NOMO-1 treated with DMSO at 0.1 percent for 48 hours (cell line): ENCODE measurements at regions not wholly inside any gene's neighbourhood (a gene's known extent, or its start where the extent isn't known, plus 50 kb on each side); places are given as distances from the start of the nearest gene placed in this dataset.

Experiments
- DNase-seq: peaks from one replicate; lab custom pipeline; 2025; ENCODE audit not compliant: unreplicated experiment; lab: John Stamatoyannopoulos, UW

- DNase-seq: no peak
Measured at GRCh38 chr1:187229496-187229895, 400.7 kb downstream of the PLA2G4A start.

DNA sequence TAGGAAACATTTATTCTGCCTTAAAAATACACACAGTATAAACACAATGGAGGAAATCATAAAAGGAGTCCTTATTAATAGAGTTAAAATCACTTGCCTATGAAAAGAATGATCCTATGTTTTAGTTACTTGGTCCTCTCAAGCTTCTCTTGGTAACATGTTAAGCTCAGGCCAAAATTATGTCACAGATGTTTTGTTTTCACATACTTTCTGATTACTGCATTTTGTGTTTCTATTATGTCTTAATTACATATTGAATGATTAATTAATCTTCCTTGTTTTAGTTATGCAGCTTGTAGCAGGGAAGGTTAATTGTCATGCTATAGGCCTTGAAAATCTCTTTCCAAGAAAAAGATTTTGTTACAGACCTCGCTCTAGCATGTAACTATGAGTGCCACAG is 406.0 kb downstream of the PLA2G4A start:
- DNase-seq: no peak

DNA sequence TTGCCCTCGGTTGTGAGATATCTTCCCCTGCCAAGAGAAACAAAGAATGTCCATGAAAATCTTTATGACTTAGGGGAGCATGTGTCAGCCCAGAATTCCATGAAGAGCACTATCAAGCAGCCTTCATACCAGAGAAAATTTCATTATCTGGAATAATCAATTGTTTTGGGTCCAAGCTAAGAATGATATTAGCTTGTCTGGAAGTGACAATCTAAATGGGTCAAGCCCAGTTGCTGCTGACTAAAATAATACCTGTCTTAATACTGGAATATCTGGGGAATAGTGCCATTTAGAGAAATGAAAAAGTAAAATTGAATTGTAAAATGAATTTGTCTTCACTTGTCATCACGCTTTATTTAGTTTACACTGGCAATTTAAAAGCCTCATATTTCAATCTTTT is 407.4 kb downstream of the PLA2G4A start:
- DNase-seq: no peak

- DNase-seq: no peak
Measured at GRCh38 chr1:187236676-187237075, 407.9 kb downstream of the PLA2G4A start.

- DNase-seq: no peak
Measured at GRCh38 chr1:187237542-187237941, 408.8 kb downstream of the PLA2G4A start.

DNA sequence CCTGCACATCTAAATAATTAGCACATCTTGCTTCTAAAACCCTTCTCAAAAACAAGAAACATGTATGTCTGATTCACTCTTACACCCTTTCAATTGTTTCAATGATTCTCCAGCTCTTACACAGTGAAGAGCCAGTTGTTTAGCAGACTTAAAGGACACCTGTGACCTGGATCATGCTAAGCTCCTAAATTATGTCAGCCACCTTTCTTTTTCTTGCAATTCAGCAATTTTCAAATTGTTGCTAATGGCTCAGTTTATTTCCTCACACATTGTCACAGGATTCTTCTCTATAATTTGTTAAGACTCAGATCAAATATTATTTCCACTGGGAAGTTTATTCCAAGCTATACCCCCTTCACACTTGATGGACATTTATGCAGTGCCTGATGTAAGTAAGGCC is 413.2 kb downstream of the PLA2G4A start:
- no peak for DNase-seq

DNA sequence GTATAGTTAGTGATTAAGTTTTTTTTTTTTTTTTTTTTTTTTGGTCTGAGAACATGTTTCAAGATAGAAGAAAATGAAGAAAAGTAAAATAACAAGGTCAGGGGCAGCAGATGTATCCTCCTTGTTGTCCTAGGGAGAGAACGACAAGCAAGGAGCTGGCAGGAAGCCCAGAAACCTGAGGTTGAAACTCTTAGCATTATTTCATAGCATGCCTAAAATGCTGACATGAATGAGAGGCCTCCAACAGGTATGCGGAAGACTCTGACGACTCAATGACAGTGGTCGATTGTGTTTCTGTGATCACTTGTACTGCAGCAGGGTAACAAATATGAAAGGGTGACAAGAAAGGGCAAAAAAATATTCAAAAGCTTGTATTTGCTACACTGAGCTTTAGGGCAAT is 415.9 kb downstream of the PLA2G4A start:
- DNase-seq: no peak

GRCh38 chr1:187245201-187245600 is 416.5 kb downstream of the PLA2G4A start:
- no peak for DNase-seq

GRCh38 chr1:187249196-187249595 is 420.4 kb downstream of the PLA2G4A start:
- no peak for DNase-seq

DNA sequence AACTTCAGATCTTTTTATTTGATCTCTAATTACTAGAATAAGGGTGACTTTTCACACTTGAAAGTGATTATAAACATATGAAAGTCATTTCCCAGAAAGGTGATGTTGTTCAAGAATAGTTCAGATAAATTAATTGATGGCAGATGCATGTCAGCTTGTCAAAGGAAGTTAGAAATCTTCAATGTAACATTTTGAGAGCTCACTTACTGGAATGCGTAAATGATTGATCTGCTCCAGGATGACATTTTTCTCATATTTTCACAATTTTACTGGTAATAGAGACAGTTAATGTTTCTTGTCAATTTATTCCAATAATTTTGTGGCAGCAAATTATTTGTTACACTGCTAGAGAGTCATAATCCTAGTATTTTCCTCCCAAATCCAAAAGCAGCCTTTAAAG is 424.2 kb downstream of the PLA2G4A start:
- no peak for DNase-seq

DNA sequence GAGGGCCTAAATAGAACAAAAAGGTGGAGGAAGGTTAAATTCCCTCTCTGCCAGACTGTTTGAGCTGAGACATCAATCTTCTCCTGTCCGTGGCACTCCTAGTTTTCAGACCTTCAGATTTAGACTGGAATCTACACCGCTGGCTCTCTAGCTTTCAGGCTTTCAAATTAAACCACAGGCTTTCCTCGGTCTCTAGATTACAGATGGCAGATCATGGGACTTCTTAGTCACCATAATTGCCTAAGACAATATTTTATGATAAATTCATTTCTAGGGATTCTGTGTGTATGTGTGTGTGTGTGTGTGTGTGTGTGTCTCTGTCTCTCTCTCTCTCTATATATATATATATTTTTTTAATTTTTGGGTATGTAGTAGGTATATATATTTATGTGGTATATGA is 428.7 kb downstream of the PLA2G4A start:
- DNase-seq: no peak

DNA sequence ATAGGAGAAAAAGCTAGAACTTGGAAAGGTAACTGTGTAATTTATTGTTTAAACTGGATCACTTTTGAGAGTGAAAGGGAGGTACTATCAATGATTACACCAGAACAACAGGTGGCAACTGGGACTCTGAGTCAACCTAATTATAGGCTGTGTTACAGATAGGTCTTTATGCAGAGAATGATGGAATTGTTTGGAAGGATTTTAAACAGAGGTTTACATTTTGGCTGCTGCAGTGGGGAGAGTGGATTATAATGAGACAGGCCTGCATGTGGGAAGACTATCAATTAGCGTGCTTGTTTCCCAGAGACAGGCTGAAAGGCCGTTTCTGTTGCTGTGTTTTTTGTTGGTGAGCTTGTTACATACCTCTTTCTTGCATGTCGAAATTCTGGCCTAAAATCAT is 432.9 kb downstream of the PLA2G4A start:
- DNase-seq: no peak

DNA sequence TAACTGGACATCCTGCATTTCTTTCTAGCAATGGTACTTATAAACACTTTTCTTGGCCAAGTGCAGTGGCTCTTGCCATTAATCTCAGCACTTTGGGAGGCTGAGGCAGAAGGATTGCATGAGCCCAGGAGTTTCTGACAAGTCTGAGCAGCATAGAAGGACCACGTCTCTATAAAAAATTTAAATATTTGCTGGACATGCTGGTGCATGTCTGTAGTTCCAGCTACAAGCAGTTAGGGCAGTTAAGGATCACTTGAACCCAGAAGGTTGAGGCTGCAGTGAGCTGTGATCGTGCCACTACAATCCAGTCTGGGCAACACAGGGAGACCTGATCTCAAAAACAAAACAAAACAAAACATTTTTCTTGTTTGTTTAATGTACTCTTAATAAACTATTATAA is 434.0 kb downstream of the PLA2G4A start:
- no peak for DNase-seq

GRCh38 chr1:187264995-187265602 is 436.4 kb downstream of the PLA2G4A start:
- no peak for DNase-seq

- DNase-seq: no peak
Measured at GRCh38 chr1:187266051-187266450, 437.3 kb downstream of the PLA2G4A start.

DNA sequence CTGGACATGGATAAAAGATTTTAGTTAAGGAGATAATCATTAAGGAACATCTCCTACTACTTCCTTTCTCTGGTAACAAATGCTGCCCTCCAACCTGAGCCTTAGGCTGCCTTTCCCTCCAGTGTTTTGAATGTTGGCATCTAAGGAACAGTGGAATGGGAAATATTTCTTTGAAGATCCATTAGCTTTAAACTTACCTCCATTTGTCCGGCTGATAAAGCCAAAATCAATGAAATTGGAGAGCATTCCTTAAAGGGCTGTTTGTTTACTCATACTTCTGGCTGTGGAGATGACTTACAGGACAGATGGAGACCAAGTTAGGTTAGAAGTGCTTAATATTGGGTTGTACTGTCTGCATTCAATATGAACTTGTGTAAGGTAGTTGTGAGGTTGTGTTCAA is 439.1 kb downstream of the PLA2G4A start:
- DNase-seq: no peak

DNA sequence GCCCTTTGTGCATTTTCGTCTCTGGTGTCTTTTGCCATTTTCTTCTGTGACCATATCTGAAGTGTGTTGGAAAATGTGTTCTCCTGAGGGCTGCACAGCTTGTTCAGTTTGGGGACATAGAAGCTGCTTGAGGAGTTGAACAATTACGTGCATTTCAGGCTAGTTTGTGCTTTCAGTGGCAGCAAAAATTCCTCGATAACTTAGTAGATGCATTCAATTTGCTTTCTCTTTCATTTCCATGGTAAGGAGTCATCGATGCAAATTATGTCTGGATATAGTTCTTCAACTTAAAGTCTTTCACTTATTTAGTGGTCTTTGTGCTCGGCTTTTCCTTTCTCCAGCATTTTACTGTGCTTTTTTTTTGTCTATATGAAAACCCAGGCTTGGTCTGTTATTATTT is 441.5 kb downstream of the PLA2G4A start:
- DNase-seq: no peak

- DNase-seq: no peak
Measured at GRCh38 chr1:187275346-187275745, 446.6 kb downstream of the PLA2G4A start.

DNA sequence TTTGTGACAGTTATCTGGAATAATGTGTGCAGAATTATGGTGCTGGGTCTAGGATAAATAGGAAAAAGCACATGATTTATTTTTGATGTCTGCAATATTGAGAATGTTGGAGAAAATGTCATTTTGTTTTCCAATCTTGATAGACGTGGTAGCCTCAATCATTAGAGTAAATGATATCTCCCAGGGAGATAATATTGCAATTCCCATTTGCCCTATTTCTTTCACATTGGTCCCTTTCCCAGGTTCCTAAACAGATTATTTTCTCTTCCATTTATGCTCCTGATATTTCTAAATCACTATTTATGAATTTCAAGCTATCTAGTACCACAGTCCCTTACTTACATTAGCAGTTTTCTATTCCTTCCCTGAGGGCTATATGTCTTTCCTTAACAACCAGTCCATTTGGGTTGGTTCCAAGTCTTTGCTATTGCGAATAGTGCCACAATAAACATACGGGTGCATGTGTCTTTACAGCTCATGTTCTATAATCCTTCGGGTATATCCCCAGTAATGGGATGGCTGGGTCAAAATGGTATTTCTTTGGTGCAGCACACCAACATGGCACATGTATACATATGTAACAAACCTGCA is 447.3 kb downstream of the PLA2G4A start:
- no peak for DNase-seq

GRCh38 chr1:187276677-187277076 is 447.9 kb downstream of the PLA2G4A start:
- no peak for DNase-seq

- no peak for DNase-seq
Measured at GRCh38 chr1:187280031-187280430, 451.3 kb downstream of the PLA2G4A start.

DNA sequence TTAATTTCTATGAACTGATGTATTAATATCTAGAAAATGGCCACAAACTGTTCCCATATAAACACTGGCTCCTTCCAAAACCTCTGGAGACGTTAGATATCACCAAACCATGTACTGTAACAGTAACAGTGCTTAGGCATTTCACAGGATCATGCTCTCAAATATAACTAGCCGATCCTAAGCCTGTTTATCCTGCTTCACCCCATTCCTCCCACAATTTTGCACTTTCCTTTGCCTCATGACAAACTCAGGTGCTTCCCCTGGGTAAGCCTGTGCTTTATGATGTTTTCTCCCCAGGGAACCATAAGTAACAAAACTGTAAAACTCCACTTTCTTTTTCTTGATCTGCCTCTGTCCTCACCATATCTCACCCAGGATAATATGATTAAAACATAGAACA is 452.3 kb downstream of the PLA2G4A start:
- no peak for DNase-seq

DNA sequence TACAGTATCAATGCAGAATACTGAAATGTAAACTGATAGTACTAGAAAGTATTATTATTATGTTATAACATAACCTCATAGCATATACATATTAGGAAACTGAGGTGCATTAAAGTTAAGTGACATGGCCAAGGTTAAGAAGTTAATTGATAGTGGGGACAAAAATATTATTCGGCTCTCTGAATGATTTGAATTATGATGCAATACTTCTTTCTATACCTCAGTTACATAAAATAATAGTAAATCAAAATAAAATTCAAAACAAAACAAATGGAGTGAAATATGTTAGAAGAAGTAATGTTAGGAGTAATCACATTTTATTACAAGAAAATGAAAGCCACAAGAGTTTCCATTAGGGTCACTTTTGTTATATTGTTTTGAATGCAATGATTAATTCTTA is 455.2 kb downstream of the PLA2G4A start:
- DNase-seq: no peak
